ENCODE measurements at regions not wholly inside any gene's neighbourhood (a gene's known extent, or its start where the extent isn't known, plus 50 kb on each side); places are given as distances from the start of the nearest gene placed in this dataset.

DNA sequence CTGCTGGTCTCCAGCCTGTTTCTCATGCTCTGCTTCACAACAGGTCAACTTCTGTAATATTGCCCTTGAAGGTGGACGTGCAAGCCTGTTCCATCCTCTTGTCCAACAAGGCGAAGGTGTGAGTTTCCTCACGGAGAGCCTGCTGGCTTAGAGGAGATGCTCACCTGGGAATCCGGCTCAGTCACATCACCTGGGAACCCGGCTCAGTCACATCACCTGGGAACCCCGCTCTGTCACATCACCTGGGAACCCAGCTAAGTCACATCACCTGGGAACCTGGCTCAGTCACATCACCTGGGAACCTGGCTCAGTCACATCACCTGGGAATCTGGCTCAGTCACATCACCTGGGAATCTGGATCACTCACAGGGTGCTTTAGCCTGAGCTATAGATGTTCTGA is 230.1 kb downstream of the ERMARD start:
- TF ChIP-seq POLR2A (IDR thresholded peaks at IDR 0.05; ENCODE audit: low read depth, low read length) (no peak), POLR2AphosphoS5 (IDR thresholded peaks at IDR 0.05; ENCODE audit: low read depth, low read length) (no peak), POU2F2 (IDR thresholded peaks at IDR 0.05; ENCODE audit: low read depth, low read length) (no peak), TAF1 (IDR thresholded peaks at IDR 0.05; ENCODE audit: low read depth, low read length) (no peak)
